ENCODE measurements at regions not wholly inside any gene's neighbourhood (a gene's known extent, or its start where the extent isn't known, plus 50 kb on each side); places are given as distances from the start of the nearest gene placed in this dataset.

DNA sequence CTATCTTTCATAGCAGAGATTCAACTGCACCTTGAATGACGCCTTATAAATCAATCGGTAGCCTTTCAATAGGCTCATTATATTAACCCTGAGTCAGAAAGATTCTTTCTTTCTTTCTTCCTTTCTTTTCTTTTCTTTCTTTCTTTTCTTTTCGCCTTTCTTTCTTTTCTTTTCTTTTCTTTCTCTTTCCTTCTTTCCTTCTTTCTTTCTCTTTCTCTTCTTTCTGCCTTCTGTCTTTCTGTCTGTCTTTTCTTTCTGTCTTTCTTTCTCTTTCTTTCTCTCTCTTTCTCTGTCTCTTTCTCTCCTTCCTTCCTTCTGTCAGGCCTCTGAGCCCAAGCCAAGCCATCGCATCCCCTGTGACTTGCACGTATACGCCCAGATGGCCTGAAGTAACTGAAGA lies 86.0 kb upstream of the CLINT1 start:
- TF ChIP-seq, protein P1, sequence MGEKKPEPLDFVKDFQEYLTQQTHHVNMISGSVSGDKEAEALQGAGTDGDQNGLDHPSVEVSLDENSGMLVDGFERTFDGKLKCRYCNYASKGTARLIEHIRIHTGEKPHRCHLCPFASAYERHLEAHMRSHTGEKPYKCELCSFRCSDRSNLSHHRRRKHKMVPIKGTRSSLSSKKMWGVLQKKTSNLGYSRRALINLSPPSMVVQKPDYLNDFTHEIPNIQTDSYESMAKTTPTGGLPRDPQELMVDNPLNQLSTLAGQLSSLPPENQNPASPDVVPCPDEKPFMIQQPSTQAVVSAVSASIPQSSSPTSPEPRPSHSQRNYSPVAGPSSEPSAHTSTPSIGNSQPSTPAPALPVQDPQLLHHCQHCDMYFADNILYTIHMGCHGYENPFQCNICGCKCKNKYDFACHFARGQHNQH (CRISPR knock-in tag; IDR thresholded peaks at IDR 0.05): no peak
- no peak for TF ChIP-seq HDAC6 (IDR thresholded peaks at IDR 0.05; ENCODE audit: low read depth, low read length)
- TF ChIP-seq CTCF (CRISPR knock-in tag; IDR thresholded peaks at IDR 0.05): no peak
- no peak for TF ChIP-seq HMG20B (CRISPR knock-in tag; conservative IDR thresholded peaks at IDR 0.05)
- TF ChIP-seq ZNF138 (CRISPR knock-in tag; IDR thresholded peaks at IDR 0.05; ENCODE audit: low read depth): no peak
- TF ChIP-seq ATF2 (CRISPR knock-in tag; IDR thresholded peaks at IDR 0.05): no peak
